Parathyroid adenoma (tissue), 2 donors: ENCODE measurements at regions not wholly inside any gene's neighbourhood (a gene's known extent, or its start where the extent isn't known, plus 50 kb on each side); places are given as distances from the start of the nearest gene placed in this dataset.

Source experiments
- H2AFZ ChIP-seq: fragments of 300-600 bp; sonication (generic); one replicate; pipeline ENCODE4 v1.7.0; 2017; ENCODE audit warnings: antibody characterized with exemption, mild to moderate bottlenecking
- H3K27ac ChIP-seq: fragments of 300-600 bp; sonication (generic); one replicate; pipeline ENCODE4 v1.7.0; 2017
- H3K27me3 ChIP-seq: fragments of 300-600 bp; sonication (generic); one replicate; pipeline ENCODE4 v1.7.0; 2017; ENCODE audit warnings: low read length; ENCODE audit not compliant: control insufficient read depth, insufficient read depth
- H3K36me3 ChIP-seq: fragments of 300-600 bp; sonication (generic); one replicate; pipeline ENCODE4 v1.7.0; 2017; ENCODE audit warnings: low read length; ENCODE audit not compliant: control insufficient read depth, insufficient read depth
- H3K4me1 ChIP-seq: fragments of 300-600 bp; sonication (generic); one replicate; pipeline ENCODE4 v1.7.0; 2017; ENCODE audit warnings: control low read depth
- H3K4me2 ChIP-seq: fragments of 300-600 bp; sonication (generic); one replicate; pipeline ENCODE4 v1.7.0; 2017; ENCODE audit warnings: low read length
- H3K4me3 ChIP-seq: fragments of 300-600 bp; sonication (generic); one replicate; pipeline ENCODE4 v1.7.0; 2017; ENCODE audit warnings: low read depth, low read length
- H3K79me2 ChIP-seq: fragments of 300-600 bp; sonication (generic); one replicate; pipeline ENCODE4 v1.7.0; 2017; ENCODE audit warnings: control low read depth
- H3K9ac ChIP-seq: fragments of 300-600 bp; sonication (generic); one replicate; pipeline ENCODE4 v1.7.0; 2017; ENCODE audit warnings: mild to moderate bottlenecking
- H3K9me3 ChIP-seq: fragments of 300-600 bp; sonication (generic); one replicate; pipeline ENCODE4 v1.7.0; 2017; ENCODE audit warnings: low read length; ENCODE audit not compliant: control insufficient read depth
- TF ChIP-seq, protein P1 (sequence below): fragments of 300-600 bp; sonication (generic); IDR thresholded peaks from one replicate; pipeline ENCODE4 v1.7.0; 2017; ENCODE audit warnings: antibody characterized with exemption, mild to moderate bottlenecking
- donor health status: primary hyperparathyroidism.

DNA sequence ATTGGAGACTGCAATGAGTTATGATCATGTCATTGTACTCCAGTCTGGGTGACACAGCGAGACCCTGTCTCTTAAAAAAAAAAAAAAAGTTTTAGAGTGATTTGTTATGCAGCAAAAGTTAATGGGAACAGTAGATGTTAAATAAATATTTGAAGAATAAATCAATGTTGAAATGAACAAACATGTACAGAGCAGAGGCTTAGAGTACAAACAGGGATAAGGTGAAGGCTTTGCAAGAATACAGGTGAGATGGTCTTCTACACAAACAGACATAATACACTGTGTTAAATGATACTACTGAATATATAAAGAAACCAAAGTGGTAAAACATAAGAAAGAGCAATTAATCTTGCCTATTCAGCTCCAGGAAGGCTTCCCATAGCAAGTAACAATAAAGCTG lies 265.4 kb downstream of the CNTN3 start:
- no peaks in the 10 kb centered on the region for H3K79me2 ChIP-seq
- no peak overlapping the region for H3K27ac ChIP-seq
- TF ChIP-seq, protein P1, sequence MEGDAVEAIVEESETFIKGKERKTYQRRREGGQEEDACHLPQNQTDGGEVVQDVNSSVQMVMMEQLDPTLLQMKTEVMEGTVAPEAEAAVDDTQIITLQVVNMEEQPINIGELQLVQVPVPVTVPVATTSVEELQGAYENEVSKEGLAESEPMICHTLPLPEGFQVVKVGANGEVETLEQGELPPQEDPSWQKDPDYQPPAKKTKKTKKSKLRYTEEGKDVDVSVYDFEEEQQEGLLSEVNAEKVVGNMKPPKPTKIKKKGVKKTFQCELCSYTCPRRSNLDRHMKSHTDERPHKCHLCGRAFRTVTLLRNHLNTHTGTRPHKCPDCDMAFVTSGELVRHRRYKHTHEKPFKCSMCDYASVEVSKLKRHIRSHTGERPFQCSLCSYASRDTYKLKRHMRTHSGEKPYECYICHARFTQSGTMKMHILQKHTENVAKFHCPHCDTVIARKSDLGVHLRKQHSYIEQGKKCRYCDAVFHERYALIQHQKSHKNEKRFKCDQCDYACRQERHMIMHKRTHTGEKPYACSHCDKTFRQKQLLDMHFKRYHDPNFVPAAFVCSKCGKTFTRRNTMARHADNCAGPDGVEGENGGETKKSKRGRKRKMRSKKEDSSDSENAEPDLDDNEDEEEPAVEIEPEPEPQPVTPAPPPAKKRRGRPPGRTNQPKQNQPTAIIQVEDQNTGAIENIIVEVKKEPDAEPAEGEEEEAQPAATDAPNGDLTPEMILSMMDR, result no peak
- no peak overlapping the region for H3K9ac ChIP-seq
- no peak overlapping the region for H3K4me3 ChIP-seq
- no peaks in the 10 kb centered on the region for H3K36me3 ChIP-seq
- no peaks in the 10 kb centered on the region for H3K4me1 ChIP-seq
- H3K9me3 ChIP-seq, result no peaks in the 10 kb centered on the region
- H3K4me2 ChIP-seq, result no peak overlapping the region
- H2AFZ ChIP-seq, result no peak overlapping the region
- no peaks in the 10 kb centered on the region for H3K27me3 ChIP-seq

DNA sequence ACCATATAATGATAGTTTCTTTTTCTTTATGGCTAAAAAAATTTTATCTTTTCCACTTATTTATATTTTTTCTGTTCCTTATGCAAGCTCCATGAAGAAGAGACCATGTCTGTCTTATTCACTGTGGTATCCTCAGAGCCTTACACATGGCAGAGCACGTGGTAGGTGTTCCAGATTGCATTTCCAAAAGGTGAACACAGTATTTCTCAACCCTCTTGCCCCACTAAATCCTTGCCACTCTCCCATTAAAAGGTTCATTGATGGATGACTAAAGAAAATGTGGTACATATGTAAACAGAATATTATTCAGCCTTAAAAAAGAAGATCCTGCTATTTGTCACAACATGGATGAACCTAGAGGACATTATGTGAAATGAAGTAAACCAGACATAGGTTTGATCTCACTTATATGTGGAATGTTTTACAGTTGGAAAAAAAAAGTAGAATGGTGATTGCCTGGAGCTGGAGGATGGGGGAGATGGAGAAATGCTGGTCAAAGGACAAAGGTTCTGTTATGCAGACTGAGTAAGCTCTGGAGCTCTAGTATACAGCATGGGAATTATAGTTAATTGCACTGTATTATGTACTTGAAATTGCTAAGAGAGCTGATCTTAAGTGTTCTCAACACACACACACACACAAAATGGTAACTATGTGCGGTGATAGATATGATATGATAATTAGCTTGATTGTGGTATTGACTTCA lies 266.7 kb downstream of the CNTN3 start:
- no peak overlapping the region for H3K4me2 ChIP-seq
- no peaks in the 10 kb centered on the region for H3K79me2 ChIP-seq
- no peaks in the 10 kb centered on the region for H3K27me3 ChIP-seq
- TF ChIP-seq, protein P1, result no peak
- no peaks in the 10 kb centered on the region for H3K4me1 ChIP-seq
- no peak overlapping the region for H3K4me3 ChIP-seq
- no peak overlapping the region for H2AFZ ChIP-seq
- no peak overlapping the region for H3K27ac ChIP-seq
- no peaks in the 10 kb centered on the region for H3K9me3 ChIP-seq
- H3K9ac ChIP-seq, result no peak overlapping the region
- H3K36me3 ChIP-seq, result no peaks in the 10 kb centered on the region

DNA sequence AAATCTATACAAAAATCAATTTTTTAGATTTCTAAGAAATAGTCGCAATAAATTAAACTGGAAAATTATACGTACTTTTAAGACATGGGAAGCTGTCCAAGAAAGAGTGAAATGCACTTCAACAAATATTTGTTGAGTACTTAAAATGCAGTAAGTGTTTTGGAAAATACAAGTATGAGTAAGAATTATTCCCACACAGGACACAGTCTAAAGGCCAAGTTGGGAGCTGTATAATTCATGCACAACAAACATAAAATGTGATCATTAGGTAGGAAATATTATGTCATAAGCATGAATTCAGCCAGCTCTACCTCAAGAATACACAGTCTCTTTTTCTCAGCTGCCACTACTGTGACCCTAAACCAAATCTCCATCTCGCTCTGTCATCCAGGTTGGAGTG lies 267.6 kb downstream of the CNTN3 start:
- H3K27me3 ChIP-seq, result no peaks in the 10 kb centered on the region
- H3K4me1 ChIP-seq, result no peaks in the 10 kb centered on the region
- no peak overlapping the region for H3K27ac ChIP-seq
- H2AFZ ChIP-seq, result no peak overlapping the region
- no peak overlapping the region for H3K9ac ChIP-seq
- TF ChIP-seq, protein P1, result no peak
- no peak overlapping the region for H3K4me3 ChIP-seq
- H3K4me2 ChIP-seq, result no peak overlapping the region
- H3K36me3 ChIP-seq, result no peaks in the 10 kb centered on the region
- H3K79me2 ChIP-seq, result no peaks in the 10 kb centered on the region
- no peaks in the 10 kb centered on the region for H3K9me3 ChIP-seq

DNA sequence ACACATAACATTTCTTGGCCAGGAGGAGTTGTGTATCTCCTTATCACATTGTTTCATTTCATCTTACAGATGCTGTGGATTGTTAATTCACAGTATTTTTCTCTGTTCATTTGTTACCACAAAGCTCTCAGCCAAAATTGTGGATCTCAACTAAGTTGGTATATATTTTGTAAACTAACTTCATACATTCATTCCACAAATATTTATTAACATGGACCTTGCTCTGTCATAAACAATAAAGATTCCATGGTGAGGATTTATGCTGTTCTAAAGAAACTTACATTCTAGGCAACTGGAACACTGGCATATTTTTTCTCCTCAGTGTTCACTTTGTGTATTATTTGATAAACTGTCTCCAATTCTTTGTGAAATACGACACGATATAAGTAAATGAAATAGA lies 268.8 kb downstream of the CNTN3 start:
- Histone ChIP-seq H2AFZ (no peak overlapping the region), H3K27me3 (no peaks in the 10 kb centered on the region), H3K4me3 (no peak overlapping the region), H3K36me3 (no peaks in the 10 kb centered on the region), H3K4me1 (no peaks in the 10 kb centered on the region), H3K79me2 (no peaks in the 10 kb centered on the region), H3K9ac (no peak overlapping the region), H3K9me3 (no peaks in the 10 kb centered on the region), H3K4me2 (no peak overlapping the region), H3K27ac (no peak overlapping the region)
- TF ChIP-seq, protein P1, result no peak

DNA sequence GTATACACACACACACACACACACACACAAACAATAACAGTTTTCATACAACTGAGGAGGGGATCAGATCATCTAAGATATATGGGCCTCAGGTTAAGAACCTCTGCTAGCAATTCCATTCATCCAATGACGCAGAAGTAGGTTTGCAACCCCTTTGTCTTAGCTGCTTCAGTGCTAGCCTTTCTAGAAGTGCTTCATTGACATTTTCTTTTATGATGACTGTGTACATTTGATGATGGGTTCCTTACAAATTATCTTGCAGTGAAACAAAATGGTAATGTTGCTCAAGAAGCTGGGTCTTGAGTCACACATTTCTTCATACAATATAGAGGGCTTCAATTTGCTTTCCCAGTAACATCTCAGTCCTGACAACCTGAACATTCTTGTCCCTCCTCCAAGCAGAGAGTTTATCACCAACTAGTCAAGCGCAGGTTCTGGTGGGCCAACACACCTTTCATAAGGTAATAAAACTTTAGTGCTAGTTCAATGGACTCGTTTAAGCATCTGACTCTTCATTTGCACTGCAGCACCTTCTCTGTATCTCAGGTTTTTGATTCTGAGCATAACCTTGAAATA lies 269.5 kb downstream of the CNTN3 start:
- Histone ChIP-seq H3K36me3 (no peaks in the 10 kb centered on the region), H3K9me3 (no peaks in the 10 kb centered on the region), H3K79me2 (no peaks in the 10 kb centered on the region), H3K27me3 (no peaks in the 10 kb centered on the region), H2AFZ (no peak overlapping the region), H3K4me1 (no peaks in the 10 kb centered on the region), H3K9ac (no peak overlapping the region), H3K27ac (no peak overlapping the region), H3K4me3 (no peak overlapping the region), H3K4me2 (no peak overlapping the region)
- TF ChIP-seq, protein P1, result no peak
